ENCODE measurements at regions not wholly inside any gene's neighbourhood (a gene's known extent, or its start where the extent isn't known, plus 50 kb on each side); places are given as distances from the start of the nearest gene placed in this dataset.
"Not testable (repeated sequence)": the region's sequence is repeated elsewhere in the genome, so short reads cannot be mapped to it uniquely, and the experiment has no call there.

DNA sequence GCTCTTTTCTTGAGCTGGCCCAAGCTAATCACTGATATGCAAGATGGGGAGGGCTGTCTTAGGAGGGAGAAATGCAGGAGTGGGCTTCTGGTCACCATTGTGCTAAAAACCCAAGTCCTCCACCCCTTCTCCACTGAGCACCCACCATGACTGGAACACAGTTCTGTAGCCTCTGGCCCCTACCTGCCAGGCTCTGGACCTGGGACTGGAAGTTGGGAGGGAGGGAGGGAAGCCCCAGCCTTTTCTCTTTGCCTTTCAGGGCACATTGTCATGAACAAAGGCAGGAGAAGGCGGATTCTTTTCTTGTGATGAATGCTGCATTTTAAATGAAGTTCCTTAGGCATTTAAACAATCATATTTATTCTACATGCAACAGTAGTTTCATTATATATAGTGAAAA is 559.1 kb upstream of the TRPC7 start:
- DNase-seq, result no peak

DNA sequence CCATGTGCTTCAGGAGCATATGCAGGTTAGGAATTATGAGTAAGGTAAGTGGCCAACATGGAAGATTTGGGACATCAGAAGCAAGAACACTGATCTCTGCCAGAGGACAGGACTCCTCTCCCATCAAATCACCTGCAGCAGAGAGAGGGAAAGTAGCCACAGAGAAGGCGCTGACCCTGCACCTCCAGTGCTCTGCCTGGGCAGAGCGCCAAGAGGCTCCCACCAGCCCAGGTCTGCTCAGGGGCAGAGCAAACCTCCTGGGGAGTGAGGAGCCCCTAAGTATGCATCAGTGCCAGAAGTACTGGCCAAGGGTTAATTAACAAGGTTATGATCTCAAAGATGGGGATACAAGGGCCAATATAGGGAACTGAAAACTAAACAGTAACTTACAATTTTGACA is 545.3 kb upstream of the TRPC7 start:
- DNase-seq, result no peak

GRCh38 chr5:136909906-136910305 is 544.6 kb upstream of the TRPC7 start:
- no peak for DNase-seq

DNA sequence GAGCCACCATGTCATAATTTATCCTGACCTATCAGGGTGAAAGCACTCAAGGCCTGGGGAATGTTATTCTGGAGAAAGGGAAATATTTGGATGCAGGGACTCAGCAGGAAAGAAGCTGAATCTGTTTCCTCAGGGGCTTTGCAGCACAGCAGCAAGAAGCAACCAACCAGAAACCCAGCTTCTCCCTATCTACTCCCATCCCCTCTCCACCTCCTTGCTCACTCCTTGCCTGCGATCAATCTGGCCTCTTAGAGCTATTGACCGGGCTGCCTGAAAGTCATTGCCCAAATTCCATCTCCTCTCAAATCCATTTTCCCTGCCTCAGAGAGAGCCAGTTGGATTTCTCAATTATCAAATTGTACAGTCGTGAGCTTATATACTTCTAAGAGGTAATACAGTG is 542.0 kb upstream of the TRPC7 start:
- no peak for DNase-seq

- DNase-seq, result no peak
These were observed 541.2 kb upstream of the TRPC7 start for GRCh38 chr5:136906545-136906944.

DNA sequence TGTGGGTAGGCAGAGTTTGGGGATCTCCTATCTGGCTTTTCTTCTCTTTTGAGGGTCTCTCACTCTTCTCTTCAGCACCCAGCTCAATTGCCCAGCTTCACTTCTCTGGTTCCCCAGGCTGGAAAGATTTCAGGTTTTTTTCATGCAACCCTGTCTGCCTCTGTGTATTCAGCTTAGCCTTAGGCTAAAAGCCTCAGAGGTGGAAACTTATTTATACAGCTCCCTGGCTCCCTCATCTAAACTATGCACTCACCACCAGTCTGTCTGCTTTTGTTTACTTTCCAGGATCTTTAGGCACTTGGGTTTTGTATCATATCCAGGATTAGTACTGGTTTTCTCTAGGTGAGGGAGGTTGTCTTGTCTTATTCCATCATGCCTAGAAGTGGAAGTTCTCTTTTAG is 540.2 kb upstream of the TRPC7 start:
- no peak for DNase-seq

DNA sequence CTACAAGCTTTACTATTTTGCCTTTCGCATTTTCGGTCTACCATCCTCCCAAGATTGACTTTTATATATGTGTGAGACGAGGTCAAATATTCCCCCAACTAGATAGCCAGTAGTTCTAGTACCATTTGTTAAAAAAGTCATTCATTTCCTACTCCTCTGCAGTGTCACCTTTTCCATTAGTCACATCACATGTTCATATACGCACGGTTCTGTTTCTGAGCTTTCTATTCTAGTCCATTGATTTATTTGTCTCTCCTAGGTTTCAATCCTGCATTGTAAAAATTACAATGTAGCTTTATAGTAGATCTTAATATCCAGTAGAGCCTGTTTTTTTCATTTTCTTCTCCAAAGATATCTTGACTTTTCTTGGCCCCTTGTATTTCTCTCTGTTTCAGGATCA is 528.7 kb upstream of the TRPC7 start:
- DNase-seq, result no peak

DNA sequence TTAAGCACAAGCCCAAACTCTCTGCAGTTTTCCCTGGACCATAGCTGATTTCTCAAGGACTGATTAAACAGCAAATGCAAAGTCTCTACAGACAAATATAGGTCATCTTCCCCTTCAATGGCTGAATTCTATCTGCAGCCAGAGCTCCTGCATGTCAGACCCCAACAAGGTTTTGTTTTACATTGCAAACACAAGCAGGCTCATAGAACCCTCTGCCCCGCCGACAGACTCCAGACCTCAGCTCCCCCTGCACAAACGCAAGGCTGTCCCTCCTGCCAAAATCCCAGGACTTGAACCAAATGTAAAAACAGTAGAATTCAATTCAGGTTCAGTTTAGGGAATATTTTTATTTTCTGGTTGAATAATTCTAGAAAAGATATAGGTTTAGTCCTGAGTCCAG is 526.7 kb upstream of the TRPC7 start:
- no peak for DNase-seq

DNA sequence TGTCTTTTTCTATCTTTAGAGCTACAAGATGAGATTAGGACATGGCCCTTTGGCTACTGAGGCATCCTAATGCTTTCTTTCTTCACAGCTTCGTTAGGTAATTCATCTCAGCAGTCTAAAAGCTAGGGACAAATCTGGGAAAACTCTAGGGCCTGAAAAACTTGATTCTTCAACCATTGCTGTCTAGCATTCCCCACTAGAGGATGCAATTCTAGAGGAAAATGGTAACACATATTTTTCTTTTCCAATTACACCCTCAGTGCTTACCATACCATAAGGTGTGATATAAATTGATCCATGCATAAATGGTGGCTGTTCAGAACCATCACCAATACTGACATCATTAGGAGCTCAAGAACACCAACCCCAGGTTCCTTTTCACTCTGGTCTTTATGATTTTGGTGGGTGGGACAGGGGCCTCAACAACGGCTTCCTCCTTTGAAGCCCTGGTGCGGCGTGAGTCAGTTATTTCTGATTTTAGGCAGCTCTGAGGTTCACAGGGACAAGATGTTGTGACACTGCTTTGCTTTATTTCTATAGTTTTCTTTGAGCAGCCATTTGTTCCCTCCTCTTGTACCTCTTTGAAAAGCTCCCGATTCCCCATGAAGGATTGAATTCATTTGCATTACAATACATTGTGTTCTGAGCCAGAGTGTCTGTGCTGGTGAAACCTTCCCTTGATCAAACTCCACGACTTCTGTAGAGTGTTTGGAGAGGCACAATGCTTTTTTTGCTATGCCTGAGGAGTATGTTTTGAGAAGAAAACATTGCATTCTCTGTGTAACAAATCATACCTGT is 526.0 kb upstream of the TRPC7 start:
- DNase-seq, result no peak

DNA sequence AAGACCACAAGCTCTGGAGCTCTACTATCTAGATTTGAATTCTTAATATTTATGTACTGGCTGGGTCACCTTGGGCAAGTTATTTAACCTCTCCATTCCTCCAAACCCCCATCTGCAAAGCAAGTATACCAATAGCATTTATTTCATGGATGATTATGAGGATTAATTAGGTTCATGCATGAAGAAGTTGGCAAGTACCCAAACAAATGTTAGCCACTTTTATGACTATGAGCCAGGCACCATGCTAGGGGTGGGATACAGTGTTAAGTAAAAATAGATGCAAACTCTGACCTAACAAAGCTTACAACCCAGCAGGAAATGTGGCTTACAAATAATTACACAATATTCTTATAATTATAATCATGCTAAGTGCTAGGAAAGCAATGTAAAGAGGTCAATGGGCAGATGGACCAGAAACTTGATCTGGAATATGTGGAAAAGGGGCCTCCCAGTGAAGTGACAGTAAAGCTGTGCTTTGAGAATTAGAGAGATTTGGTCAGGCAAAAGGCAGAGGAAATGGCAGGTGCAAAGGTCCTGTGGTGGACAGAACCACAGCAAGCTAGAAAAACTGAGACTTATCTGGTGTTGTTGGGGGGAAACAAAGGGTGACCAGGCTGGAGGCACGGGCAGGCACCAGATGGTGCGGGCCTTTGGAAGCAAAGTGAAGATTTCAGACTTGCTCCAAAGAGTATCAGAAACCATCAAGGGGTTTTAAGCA is 525.2 kb upstream of the TRPC7 start:
- DNase-seq, result no peak

GRCh38 chr5:136886608-136887007 is 521.3 kb upstream of the TRPC7 start:
- DNase-seq, result no peak

- DNase-seq, result no peak
These were observed 499.6 kb upstream of the TRPC7 start for GRCh38 chr5:136864960-136865359.

GRCh38 chr5:136856648-136857047 is 491.3 kb upstream of the TRPC7 start:
- DNase-seq, result no peak

GRCh38 chr5:136853971-136854370 is 488.6 kb upstream of the TRPC7 start:
- no peak for DNase-seq

DNA sequence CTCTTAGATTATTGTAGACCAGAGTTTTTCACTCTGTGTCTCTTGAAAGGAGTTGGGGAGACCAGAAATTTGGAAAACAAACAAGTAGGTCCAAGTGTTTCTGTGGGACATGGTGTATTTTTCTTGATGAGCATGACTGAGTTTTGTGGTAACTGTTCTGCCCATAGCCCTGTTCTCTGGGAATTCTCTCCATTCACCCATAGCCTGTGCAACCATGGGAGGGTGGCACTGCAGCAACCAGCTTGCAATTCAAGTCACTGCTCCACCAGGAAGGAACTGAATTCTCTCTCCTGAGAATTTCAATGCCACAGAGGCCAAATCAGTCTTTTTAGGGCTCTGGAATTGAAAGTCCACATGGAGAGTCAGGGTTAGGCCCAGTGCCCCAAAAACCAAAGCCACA is 475.3 kb upstream of the TRPC7 start:
- no peak for DNase-seq

- DNase-seq, result no peak
These were observed 470.7 kb upstream of the TRPC7 start for GRCh38 chr5:136836093-136836492.

- no peak for DNase-seq
These were observed 455.5 kb upstream of the TRPC7 start for GRCh38 chr5:136820848-136821247.

DNA sequence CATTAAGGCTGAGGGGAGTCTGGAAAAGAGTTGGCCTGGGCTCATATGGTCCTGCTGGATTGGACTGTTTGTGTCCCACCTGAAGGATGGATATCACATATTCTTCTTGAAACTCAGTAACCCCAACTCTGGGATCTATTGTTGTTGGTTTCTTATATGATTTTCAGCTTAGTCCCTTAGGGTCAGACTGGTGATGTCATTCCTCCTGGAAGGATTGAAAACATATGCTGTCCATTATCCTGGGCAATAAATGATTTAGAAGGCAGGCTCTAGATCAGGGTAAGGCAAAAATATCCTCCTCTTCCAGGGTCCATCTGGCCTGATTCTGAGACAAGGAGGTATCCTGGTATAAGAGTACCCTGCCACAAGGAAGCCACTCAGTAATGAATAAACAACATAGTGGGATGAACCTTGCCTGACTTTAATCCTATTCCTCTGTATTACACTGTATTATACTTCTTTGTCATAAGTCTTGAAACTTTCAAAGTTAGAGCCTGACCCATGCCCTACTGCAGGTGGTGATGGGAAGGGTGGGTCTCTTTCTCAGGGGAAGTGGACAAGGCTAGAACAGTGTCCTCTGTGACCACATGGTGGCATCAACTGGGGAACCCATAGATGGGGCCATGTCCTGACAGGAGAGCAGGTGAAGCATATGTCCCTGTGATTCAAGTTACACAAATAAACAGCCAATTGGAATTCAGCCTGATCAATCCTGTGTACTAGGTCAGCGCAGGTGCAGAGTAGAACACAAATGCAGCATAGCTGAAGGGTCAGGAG is 454.4 kb upstream of the TRPC7 start:
- no peak for DNase-seq

DNA sequence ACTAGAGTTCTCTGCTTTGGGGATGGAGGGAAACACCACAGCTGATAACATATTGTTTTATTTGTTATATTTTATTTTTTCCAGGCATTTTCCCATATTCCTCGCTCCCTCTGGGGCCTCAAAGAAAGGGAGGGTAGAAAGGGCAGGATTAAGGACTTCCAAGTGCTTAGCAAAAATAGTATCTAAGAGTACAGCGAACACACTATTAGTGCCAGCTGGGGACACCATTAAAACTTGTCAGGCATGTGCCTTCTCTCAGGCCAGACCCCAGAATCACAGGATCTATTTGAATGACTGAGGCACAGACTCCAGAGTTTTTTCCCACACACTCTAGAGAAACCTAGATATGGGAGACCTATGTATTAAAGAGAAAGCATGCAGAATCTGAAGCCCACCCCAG is 451.0 kb upstream of the TRPC7 start:
- no peak for DNase-seq

DNA sequence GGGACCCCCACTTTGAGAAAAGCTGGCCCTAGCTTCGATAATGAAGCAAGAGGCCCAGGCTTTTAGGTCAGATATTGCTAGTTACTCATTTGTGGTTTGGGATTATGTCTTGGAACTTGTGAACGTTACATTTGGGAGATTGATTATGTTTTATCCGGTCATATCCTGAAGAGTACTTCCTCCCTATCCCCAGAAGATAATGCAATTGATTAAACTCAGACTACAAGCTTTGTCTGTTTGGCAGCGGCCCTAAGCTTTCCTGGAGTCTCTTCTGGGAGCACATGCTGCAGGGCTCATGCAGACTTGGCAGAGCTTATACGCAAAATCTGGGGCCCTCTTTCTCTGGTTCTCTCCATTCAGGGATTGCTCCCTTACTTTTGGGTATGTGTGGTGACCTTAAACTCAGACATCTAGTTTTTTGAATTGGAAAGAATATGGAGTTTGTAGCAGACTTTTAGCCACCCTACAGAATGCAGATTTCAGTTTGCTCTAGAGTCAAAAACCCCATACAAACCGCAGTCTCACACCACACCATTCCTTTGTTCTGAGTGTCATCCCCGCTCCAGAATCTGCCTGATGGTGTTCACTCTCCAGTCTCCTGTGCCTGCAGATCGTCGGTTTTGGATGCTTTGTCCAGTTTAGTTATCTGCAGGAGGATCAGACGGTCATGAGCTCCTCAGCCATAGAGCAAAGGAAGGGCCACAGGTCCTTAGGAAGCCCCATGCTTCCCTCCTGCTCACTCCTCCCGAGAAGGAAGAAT is 449.5 kb upstream of the TRPC7 start:
- DNase-seq, result no peak

DNA sequence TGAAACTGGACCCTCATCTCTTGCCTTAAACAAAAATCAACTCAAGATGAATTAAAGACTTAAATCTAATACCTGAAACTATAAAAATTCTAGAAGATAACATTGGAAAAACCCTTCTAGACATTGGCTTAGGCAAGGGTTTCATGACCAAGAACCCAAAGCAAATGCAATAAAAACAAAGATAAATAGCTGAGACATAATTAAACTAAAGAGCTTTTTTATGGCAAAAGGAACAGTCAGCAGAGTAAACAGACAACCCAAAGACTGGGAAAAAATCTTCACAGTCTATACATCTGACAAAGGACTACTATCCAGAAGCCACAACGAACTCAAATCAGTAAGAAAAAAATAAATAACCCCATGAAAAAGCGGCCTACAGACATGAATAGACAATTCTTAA is 446.9 kb upstream of the TRPC7 start:
- DNase-seq, result not testable (repeated sequence)

DNA sequence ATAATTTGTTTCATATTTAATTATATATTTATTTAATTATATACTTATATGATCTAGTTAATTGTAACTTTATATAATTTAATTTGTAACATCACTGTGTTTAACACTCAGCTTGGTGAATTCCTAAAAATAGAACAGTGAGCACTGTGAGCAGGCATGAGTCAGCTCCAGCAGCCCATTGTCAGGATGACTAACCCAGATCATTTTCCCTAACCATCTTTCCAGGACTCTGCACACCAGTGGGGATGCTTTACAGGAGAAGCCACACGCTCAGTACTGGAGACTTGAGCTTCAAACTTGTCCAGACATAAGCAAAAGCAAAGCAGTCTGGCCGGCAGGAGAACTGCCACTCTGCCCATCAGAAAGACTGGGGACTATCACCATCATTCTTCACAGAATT is 446.2 kb upstream of the TRPC7 start:
- DNase-seq, result no peak

GRCh38 chr5:136811086-136811485 is 445.7 kb upstream of the TRPC7 start:
- DNase-seq, result no peak

Data from hematopoietic multipotent progenitor cell treated with erythropoietin and hydrocortisone succinate and interleukin-3 and kit ligand, for 4 days (in vitro differentiated cells).